ENCODE measurements at regions not wholly inside any gene's neighbourhood (a gene's known extent, or its start where the extent isn't known, plus 50 kb on each side); places are given as distances from the start of the nearest gene placed in this dataset.

DNA sequence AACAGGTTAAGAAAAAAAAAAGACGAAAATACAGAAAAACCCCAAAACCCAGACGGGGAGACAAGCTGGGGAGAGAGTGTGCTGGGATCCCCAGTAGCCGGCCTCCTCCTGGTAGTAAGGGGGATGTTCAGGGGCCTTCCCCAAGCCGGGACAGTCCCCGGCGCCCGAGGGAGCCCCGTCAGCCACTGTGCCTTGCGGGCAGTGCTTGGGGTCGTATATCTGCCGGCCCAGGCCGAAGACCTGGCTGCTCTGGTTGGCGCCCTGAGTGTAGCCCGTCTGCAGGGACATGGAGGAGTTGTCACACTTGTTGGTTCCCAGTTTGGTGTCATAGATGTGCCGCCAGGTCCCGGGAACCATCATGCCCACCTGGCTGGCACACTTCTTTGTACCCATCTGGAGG, 287.2 kb upstream of the GADL1 start:
- no peak for TF ChIP-seq POLR2A (IDR thresholded peaks at IDR 0.05)
- TF ChIP-seq, protein P1, sequence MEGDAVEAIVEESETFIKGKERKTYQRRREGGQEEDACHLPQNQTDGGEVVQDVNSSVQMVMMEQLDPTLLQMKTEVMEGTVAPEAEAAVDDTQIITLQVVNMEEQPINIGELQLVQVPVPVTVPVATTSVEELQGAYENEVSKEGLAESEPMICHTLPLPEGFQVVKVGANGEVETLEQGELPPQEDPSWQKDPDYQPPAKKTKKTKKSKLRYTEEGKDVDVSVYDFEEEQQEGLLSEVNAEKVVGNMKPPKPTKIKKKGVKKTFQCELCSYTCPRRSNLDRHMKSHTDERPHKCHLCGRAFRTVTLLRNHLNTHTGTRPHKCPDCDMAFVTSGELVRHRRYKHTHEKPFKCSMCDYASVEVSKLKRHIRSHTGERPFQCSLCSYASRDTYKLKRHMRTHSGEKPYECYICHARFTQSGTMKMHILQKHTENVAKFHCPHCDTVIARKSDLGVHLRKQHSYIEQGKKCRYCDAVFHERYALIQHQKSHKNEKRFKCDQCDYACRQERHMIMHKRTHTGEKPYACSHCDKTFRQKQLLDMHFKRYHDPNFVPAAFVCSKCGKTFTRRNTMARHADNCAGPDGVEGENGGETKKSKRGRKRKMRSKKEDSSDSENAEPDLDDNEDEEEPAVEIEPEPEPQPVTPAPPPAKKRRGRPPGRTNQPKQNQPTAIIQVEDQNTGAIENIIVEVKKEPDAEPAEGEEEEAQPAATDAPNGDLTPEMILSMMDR (IDR thresholded peaks at IDR 0.05): no peak

All from body of pancreas (tissue), 4 donors.